ENCODE measurements at regions not wholly inside any gene's neighbourhood (a gene's known extent, or its start where the extent isn't known, plus 50 kb on each side); places are given as distances from the start of the nearest gene placed in this dataset.

DNA sequence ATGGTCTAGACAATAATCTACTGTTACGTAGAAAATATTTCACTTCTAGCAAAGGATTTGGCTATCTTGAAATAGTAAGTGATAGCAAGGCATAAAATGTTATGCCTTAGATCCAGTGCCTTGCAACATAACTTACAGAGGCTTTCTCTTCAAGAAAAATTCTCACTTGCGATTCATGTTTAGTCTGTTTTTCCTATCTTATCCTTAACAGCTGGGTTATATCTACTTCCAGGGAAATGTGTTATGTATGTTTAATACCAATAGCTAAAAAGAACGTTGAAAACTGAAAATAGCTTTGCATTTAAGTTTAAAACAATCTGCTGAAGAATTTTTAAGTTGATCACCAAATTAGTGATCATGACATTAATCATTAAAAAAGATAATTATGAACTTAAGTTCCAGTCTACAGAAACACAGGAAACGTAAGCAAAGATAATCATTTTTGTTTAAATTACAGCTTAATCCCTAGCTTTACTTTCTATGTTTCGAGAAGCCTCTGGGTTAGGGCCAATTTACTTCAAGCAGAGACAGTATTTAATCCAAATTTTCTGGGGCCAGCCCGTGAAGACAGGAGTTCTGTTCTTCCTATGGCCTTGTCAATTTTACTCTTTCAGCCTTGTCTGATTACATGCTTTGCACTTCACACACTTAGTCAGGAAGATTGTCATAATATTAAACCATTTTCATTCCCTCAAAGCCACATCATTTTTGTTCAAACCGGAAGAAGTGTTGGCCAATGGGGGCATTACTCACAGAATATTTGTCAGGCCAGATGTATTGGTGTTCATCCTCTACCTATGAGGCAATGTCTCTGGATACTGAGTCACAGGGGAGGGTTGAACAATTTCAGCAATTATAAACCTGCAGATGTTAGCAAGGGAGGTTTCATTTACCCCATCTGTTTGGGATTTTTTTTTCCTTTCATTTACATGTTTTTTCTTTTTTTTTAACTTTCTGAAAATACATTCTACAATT lies 1132.9 kb upstream of the ZEB2 start:
- no peak for DNase-seq
- Histone ChIP-seq H3K4me3 (replicated peaks in 1 of 3) (no peak overlapping the region), H3K27me3 (no peaks in the 10 kb centered on the region), H3K9me3 (no peaks in the 10 kb centered on the region), H3K4me1 (no peaks in the 10 kb centered on the region), H3K36me3 (no peaks in the 10 kb centered on the region), H3K27ac (no peak overlapping the region)
- WGBS, 2 donors, result 84 to 88% methylated on average over 7 of the region's 7 CpGs
- intact Hi-C loops (cut with DNase I), result no loop called here
- TF ChIP-seq POLR2A (IDR thresholded peaks at IDR 0.05), result no peak
- TF ChIP-seq, protein P1, sequence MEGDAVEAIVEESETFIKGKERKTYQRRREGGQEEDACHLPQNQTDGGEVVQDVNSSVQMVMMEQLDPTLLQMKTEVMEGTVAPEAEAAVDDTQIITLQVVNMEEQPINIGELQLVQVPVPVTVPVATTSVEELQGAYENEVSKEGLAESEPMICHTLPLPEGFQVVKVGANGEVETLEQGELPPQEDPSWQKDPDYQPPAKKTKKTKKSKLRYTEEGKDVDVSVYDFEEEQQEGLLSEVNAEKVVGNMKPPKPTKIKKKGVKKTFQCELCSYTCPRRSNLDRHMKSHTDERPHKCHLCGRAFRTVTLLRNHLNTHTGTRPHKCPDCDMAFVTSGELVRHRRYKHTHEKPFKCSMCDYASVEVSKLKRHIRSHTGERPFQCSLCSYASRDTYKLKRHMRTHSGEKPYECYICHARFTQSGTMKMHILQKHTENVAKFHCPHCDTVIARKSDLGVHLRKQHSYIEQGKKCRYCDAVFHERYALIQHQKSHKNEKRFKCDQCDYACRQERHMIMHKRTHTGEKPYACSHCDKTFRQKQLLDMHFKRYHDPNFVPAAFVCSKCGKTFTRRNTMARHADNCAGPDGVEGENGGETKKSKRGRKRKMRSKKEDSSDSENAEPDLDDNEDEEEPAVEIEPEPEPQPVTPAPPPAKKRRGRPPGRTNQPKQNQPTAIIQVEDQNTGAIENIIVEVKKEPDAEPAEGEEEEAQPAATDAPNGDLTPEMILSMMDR (IDR thresholded peaks at IDR 0.05), result no peak

DNA sequence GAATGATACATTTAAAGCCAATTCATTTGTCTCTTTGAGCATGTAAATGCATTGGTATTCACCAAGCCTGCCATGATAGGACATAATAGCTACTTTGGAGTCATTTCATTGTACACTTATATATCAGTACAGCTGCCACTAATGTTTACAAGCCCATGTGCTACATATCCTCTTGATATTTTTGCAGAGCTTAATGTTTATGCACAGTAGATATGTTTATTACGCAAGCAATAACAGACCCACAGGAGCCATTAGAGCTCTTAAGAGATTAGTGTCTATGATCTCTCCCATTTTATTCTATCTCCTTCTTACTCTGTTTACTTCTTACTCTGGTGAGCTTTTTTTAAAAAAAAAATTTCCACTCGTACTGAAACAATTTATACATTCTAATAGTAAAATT lies 1132.1 kb upstream of the ZEB2 start:
- Histone ChIP-seq H3K4me3 (replicated peaks in 1 of 3) (no peak overlapping the region), H3K9me3 (no peaks in the 10 kb centered on the region), H3K4me1 (no peaks in the 10 kb centered on the region), H3K36me3 (no peaks in the 10 kb centered on the region), H3K27ac (no peak overlapping the region), H3K27me3 (no peaks in the 10 kb centered on the region)
- DNase-seq, result no peak
- intact Hi-C loops (cut with DNase I), result no loop called here
- WGBS, 2 donors, result 88 to 91% methylated on average over 2 of the region's 2 CpGs
- TF ChIP-seq POLR2A (IDR thresholded peaks at IDR 0.05), result no peak
- TF ChIP-seq, protein P1 (IDR thresholded peaks at IDR 0.05), result no peak

DNA sequence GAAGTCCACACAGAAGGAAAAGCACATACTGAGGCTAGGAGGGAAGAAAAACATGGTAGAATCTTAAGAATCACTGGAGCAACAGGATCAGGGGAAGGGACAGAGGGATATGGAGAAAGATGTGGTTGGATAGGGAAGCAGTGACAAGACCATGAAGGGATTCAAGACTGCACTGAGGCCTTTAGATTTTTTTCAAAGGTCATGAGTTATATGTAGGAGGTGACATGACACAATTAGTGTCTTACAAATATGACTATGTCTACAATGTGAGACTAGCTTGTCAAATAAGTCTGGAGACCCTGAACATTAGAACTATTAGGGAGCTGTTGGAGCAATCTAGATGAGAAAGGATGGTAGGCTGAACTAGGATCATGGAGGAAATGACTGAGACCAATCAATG lies 1130.3 kb upstream of the ZEB2 start:
- no peak for TF ChIP-seq POLR2A (IDR thresholded peaks at IDR 0.05)
- TF ChIP-seq, protein P1 (IDR thresholded peaks at IDR 0.05), result no peak
- DNase-seq, result no peak

DNA sequence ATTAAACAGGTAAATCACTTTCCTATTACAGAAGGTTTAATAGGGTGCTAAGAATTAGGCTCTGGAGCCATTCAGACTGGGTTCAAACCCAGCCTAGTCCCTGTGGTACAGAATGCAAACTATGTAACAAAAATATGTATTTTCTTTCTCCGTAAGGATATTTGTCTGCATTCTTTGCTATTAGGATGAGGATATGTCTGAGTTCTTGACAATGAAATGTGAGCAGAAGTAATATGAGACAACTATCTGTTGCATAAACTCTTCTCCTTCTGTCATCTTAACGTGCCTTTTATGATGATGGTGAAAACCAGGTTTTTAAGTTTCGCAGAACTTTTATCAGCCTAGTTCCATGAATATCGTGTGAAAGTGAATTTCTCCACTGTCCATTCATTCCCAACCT lies 1129.1 kb upstream of the ZEB2 start:
- Histone ChIP-seq H3K36me3 (no peaks in the 10 kb centered on the region), H3K27ac (no peak overlapping the region), H3K4me1 (no peaks in the 10 kb centered on the region), H3K4me3 (replicated peaks in 1 of 3) (no peak overlapping the region), H3K9me3 (no peaks in the 10 kb centered on the region), H3K27me3 (no peaks in the 10 kb centered on the region)
- DNase-seq, result no peak
- no peak for TF ChIP-seq POLR2A (IDR thresholded peaks at IDR 0.05)
- TF ChIP-seq, protein P1 (IDR thresholded peaks at IDR 0.05), result no peak
- WGBS, 2 donors, result 90 to 91% methylated on average over 4 of the region's 4 CpGs
- intact Hi-C loops (cut with DNase I), result no loop called here

More for the DNA sequence above, 1130.3 kb upstream of the ZEB2 start:
- H3K4me1 ChIP-seq, result no peaks in the 10 kb centered on the region
- H3K27ac ChIP-seq, result no peak overlapping the region
- intact Hi-C loops (cut with DNase I), result no loop called here
- no peaks in the 10 kb centered on the region for H3K36me3 ChIP-seq
- H3K4me3 ChIP-seq (replicated peaks in 1 of 3), result no peak overlapping the region
- H3K9me3 ChIP-seq, result no peaks in the 10 kb centered on the region
- H3K27me3 ChIP-seq, result no peaks in the 10 kb centered on the region

DNA sequence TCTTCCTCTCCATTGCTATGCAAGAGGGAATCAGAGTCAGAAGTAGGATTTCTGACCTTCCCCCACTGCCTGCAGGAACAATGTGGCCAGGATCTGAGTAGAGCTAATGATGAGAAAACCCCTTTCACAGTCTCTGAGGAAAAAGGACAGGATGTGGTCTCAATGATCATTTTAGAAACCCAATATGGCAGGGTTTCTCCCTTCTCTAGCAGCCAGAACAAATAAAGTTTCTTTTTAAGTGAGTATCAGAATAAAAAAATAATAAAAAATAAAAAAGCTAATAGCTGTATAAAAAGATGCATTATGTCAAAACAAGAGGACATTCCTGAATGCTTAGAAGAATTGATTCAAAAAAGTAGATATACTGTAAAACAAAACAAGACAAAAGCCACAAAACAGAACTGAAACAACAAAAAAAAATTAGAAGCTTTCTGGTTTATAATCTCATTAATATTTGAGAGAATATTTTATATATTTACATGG lies 1124.9 kb upstream of the ZEB2 start:
- no peaks in the 10 kb centered on the region for H3K4me1 ChIP-seq
- DNase-seq, result no peak
- intact Hi-C loops (cut with DNase I), result no loop called here
- no peaks in the 10 kb centered on the region for H3K9me3 ChIP-seq
- no peaks in the 10 kb centered on the region for H3K27me3 ChIP-seq
- H3K27ac ChIP-seq, result no peak overlapping the region
- TF ChIP-seq, protein P1 (IDR thresholded peaks at IDR 0.05), result no peak
- no peak for TF ChIP-seq POLR2A (IDR thresholded peaks at IDR 0.05)
- H3K4me3 ChIP-seq (replicated peaks in 1 of 3), result no peak overlapping the region
- no peaks in the 10 kb centered on the region for H3K36me3 ChIP-seq
